ENCODE measurements at regions not wholly inside any gene's neighbourhood (a gene's known extent, or its start where the extent isn't known, plus 50 kb on each side); places are given as distances from the start of the nearest gene placed in this dataset.

GRCh38 chr6:43953256-43953655 is 174.0 kb downstream of the MRPL14 start:
- TF ChIP-seq PITX1 (CRISPR knock-in tag; IDR thresholded peaks at IDR 0.05), result no peak
- no peak for TF ChIP-seq CTCF (CRISPR knock-in tag; IDR thresholded peaks at IDR 0.05)
- TF ChIP-seq E2F1 (CRISPR knock-in tag; IDR thresholded peaks at IDR 0.05), result no peak
- no peak for TF ChIP-seq NFIC (IDR thresholded peaks at IDR 0.05; ENCODE audit: low read length)
- no peak for TF ChIP-seq HDAC6 (IDR thresholded peaks at IDR 0.05; ENCODE audit: low read depth, low read length)
- no peak for TF ChIP-seq CHD4 (IDR thresholded peaks at IDR 0.05; ENCODE audit: borderline replicate concordance, low read length)
- no peak for TF ChIP-seq PHF8 (CRISPR knock-in tag; IDR thresholded peaks at IDR 0.05)
- no peak for TF ChIP-seq ZNF790 (CRISPR knock-in tag; IDR thresholded peaks at IDR 0.05; ENCODE audit: borderline replicate concordance)
- no peak for TF ChIP-seq SMC3 (IDR thresholded peaks at IDR 0.05; ENCODE audit: low read length)
